Suprapubic skin (tissue), 4 donors: ENCODE measurements at regions not wholly inside any gene's neighbourhood (a gene's known extent, or its start where the extent isn't known, plus 50 kb on each side); places are given as distances from the start of the nearest gene placed in this dataset.

ENCODE experiments used
- DNase-seq, 2 donors: peaks; one replicate each; pipeline ENCODE4 v3.0.0-alpha.2; 2019; ENCODE audit warnings: low spot score in 2 of 2
- H3K27ac ChIP-seq: fragments of 200-600 bp; sonication (generic); one replicate; pipeline ENCODE4 v1.5.1; 2019
- H3K27me3 ChIP-seq: fragments of 200-600 bp; sonication (generic); one replicate; pipeline ENCODE4 v1.5.1; 2019
- H3K36me3 ChIP-seq: fragments of 200-600 bp; sonication (generic); one replicate; pipeline ENCODE4 v1.5.1; 2019
- H3K4me1 ChIP-seq: fragments of 200-600 bp; sonication (generic); one replicate; pipeline ENCODE4 v1.5.1; 2019
- H3K4me3 ChIP-seq: fragments of 200-600 bp; sonication (generic); one replicate; pipeline ENCODE4 v1.5.1; 2019; ENCODE audit warnings: mild to moderate bottlenecking
- H3K9me3 ChIP-seq: fragments of 200-600 bp; sonication (generic); one replicate; pipeline ENCODE4 v1.5.1; 2019
- CTCF ChIP-seq, 2 donors: fragments of 200-600 bp in 1 of 2; fragments of 450-650 bp in 1 of 2; sonication (generic) in 1 of 2; IDR thresholded peaks; one replicate each; pipeline ENCODE4 v1.5.1; 2016 to 2019; ENCODE audit warnings: antibody characterized with exemption in 2 of 2, mild to moderate bottlenecking in 1 of 2, moderate library complexity in 1 of 2
- EP300 ChIP-seq: sonication (generic); formaldehyde crosslinking; IDR thresholded peaks from one replicate; pipeline ENCODE4 v1.6.1; 2017; ENCODE audit warnings: antibody characterized with exemption
- POLR2A ChIP-seq, 2 donors: fragments of 450-650 bp; IDR thresholded peaks; one replicate each; pipeline ENCODE4 v1.6.1; 2017; ENCODE audit warnings: antibody characterized with exemption in 2 of 2, mild to moderate bottlenecking in 2 of 2, moderate library complexity in 2 of 2
- POLR2AphosphoS5 ChIP-seq, 3 donors: sonication (generic); formaldehyde crosslinking; IDR thresholded peaks; one replicate each; pipeline ENCODE4 v1.6.1; 2017; ENCODE audit warnings: antibody characterized with exemption in 3 of 3
- WGBS: methylation state at CpG from one replicate; pipeline ENCODE4 v1.1.5; 2018; 5-methylcytosine and 5-hydroxymethylcytosine counted together

- WGBS = 84% methylated on average over 7 of the region's 7 CpGs
Measured at GRCh38 chr5:61970218-61970617, 335.8 kb upstream of the KIF2A start.

GRCh38 chr5:61974680-61975079 is 331.3 kb upstream of the KIF2A start:
- no peaks in the 10 kb centered on the region for H3K9me3 ChIP-seq
- TF ChIP-seq POLR2A (IDR thresholded peaks at IDR 0.05) (no peak), CTCF (IDR thresholded peaks at IDR 0.05) (no peak), POLR2AphosphoS5 (IDR thresholded peaks at IDR 0.05) (no peak), EP300 (no peak)
- H3K27ac ChIP-seq = no peak overlapping the region
- DNase-seq = no peak
- no peaks in the 10 kb centered on the region for H3K36me3 ChIP-seq
- 72% methylated on average over 6 of the region's 6 CpGs for WGBS
- H3K4me3 ChIP-seq = no peak overlapping the region
- no peaks in the 10 kb centered on the region for H3K27me3 ChIP-seq
- no peaks in the 10 kb centered on the region for H3K4me1 ChIP-seq

More at GRCh38 chr5:61970218-61970617, 335.8 kb upstream of the KIF2A start:
- H3K27me3 ChIP-seq = no peaks in the 10 kb centered on the region
- TF ChIP-seq EP300 (no peak), CTCF (IDR thresholded peaks at IDR 0.05) (no peak), POLR2AphosphoS5 (IDR thresholded peaks at IDR 0.05) (no peak), POLR2A (IDR thresholded peaks at IDR 0.05) (no peak)
- no peaks in the 10 kb centered on the region for H3K4me1 ChIP-seq
- no peak overlapping the region for H3K27ac ChIP-seq
- DNase-seq = no peak
- H3K36me3 ChIP-seq = no peaks in the 10 kb centered on the region
- H3K9me3 ChIP-seq = no peaks in the 10 kb centered on the region
- H3K4me3 ChIP-seq = no peak overlapping the region

- H3K9me3 ChIP-seq = no peaks in the 10 kb centered on the region
- WGBS = 67% methylated on average over 6 of the region's 6 CpGs
- no peaks in the 10 kb centered on the region for H3K27me3 ChIP-seq
- H3K36me3 ChIP-seq = no peaks in the 10 kb centered on the region
- DNase-seq = no peak
- no peaks in the 10 kb centered on the region for H3K4me1 ChIP-seq
- no peak overlapping the region for H3K27ac ChIP-seq
- TF ChIP-seq POLR2A (IDR thresholded peaks at IDR 0.05) (no peak), CTCF (IDR thresholded peaks at IDR 0.05) (no peak), POLR2AphosphoS5 (IDR thresholded peaks at IDR 0.05) (no peak), EP300 (no peak)
- no peak overlapping the region for H3K4me3 ChIP-seq
Measured at GRCh38 chr5:61981886-61982285, 324.1 kb upstream of the KIF2A start.

GRCh38 chr5:61991430-61991829 is 314.6 kb upstream of the KIF2A start:
- Histone ChIP-seq H3K4me3 (no peak overlapping the region), H3K9me3 (no peaks in the 10 kb centered on the region), H3K27me3 (no peaks in the 10 kb centered on the region), H3K4me1 (no peaks in the 10 kb centered on the region), H3K36me3 (no peaks in the 10 kb centered on the region), H3K27ac (no peak overlapping the region)
- no peak for TF ChIP-seq POLR2A (IDR thresholded peaks at IDR 0.05)
- 75% methylated on average over 4 of the region's 4 CpGs for WGBS
- DNase-seq = no peak

- TF ChIP-seq POLR2A (IDR thresholded peaks at IDR 0.05) (no peak), CTCF (IDR thresholded peaks at IDR 0.05) (no peak), EP300 (no peak), POLR2AphosphoS5 (IDR thresholded peaks at IDR 0.05) (no peak)
- WGBS = 55% methylated on average over 2 of the region's 2 CpGs
- DNase-seq = no peak
- Histone ChIP-seq H3K9me3 (no peaks in the 10 kb centered on the region), H3K36me3 (no peaks in the 10 kb centered on the region), H3K4me3 (no peak overlapping the region), H3K27ac (no peak overlapping the region), H3K27me3 (no peaks in the 10 kb centered on the region), H3K4me1 (no peaks in the 10 kb centered on the region)
Measured at GRCh38 chr5:61991866-61992265, 314.1 kb upstream of the KIF2A start.

- Histone ChIP-seq H3K36me3 (no peaks in the 10 kb centered on the region), H3K9me3 (no peaks in the 10 kb centered on the region), H3K4me1 (no peaks in the 10 kb centered on the region), H3K27me3 (no peaks in the 10 kb centered on the region), H3K4me3 (no peak overlapping the region), H3K27ac (no peak overlapping the region)
- 66% methylated on average over 6 of the region's 7 CpGs for WGBS
- TF ChIP-seq POLR2AphosphoS5 (IDR thresholded peaks at IDR 0.05) = no peak
- TF ChIP-seq POLR2A (IDR thresholded peaks at IDR 0.05) = no peak
- TF ChIP-seq EP300 = no peak
- no peak for TF ChIP-seq CTCF (IDR thresholded peaks at IDR 0.05)
- DNase-seq = no peak
Measured at GRCh38 chr5:61993295-61993927, 312.6 kb upstream of the KIF2A start.
